ENCODE measurements at regions not wholly inside any gene's neighbourhood (a gene's known extent, or its start where the extent isn't known, plus 50 kb on each side); places are given as distances from the start of the nearest gene placed in this dataset.

DNA sequence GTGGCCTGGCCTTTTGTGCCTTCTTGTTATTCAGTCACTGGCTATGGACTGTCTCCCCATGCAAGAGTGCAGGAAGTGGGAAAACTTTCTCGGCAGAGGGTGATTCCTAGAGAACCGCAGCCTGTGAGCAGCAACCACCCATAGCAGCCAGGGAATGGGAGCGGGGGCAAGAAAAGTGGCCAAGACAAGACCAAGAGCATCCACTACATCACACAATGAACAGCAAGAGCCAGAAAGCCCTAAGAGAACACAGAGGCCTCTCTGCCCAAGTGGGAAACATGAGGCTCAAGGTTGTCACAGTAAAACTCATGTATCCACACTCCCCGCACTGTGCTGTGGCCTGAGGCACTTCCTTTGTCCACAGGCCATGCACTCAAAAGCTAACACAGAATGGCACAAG lies 129.1 kb upstream of the FSTL4 start:
- DNase-seq (no peak), ATAC-seq (no peak)

DNA sequence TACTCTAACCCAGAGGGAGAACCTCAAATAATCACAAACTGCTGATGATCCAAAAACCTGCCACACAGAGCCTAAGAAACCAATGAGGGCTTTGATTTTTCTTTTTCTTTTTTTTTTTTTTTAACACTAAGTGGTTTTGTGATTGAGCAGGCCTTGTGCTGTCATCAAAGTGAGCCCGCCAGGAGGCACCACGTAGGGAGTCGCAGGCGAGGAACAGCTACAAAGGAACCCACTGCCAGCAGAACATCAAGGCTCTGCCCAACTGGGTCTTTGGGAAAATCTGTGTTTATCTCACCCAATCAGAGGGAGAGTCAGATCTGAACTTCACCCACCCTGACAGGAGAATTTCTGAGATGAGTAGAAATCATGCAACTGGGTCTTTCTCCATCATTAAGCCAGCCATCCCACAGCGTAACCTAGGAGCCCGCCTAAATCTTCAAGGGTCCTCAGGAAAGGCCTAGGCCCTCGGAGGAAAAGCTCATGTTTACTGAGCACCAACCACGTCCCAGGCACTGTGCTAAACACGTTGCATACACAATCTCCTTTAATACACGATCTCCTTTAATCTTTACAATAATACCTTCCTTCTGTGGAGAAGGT lies 126.9 kb upstream of the FSTL4 start:
- DNase-seq (no peak), ATAC-seq (no peak)

GRCh38 chr5:133738271-133738670 lies 125.9 kb upstream of the FSTL4 start:
- DNase-seq (no peak), ATAC-seq (no peak)

DNA sequence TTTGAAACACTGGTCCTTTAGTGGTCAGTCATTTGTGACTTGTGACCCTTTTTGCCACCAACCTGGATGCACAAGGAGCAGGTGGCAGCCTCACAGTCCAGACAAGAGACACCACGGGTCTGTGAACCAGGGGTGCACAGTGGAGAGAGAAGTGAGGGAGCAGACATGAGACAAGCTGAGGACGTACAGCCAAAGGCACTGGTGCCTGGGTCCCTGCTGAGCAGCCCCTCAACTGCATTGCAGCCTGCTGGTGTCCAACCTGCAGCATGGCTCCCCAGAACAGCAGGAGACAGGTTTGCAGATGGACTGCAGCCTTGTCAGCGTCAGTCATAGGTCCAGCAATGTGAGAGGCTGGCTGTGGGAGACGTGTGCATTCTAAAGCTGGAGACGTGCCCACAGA lies 124.2 kb upstream of the FSTL4 start:
- no peak for ATAC-seq
- DNase-seq: no peak

DNA sequence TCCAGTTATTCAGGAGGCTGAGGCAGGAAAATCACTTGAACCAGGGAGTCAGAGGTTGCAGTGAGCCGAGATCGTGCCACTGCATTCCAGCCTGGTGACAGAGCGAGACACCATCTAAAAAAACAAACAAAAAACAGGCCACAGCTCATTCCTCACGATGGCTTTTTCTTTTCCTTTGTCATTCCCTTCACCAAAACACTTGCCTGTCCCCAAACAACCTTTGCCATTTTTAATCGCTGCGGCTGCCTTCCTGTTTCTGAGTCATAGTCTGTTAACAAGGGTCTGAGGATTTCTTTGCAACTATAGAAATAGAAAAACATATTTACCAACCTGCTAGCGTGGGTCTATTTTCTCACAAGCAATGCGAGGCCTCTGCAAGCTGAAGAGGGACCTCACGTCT lies 123.0 kb upstream of the FSTL4 start:
- ATAC-seq: no peak
- DNase-seq: no peak

DNA sequence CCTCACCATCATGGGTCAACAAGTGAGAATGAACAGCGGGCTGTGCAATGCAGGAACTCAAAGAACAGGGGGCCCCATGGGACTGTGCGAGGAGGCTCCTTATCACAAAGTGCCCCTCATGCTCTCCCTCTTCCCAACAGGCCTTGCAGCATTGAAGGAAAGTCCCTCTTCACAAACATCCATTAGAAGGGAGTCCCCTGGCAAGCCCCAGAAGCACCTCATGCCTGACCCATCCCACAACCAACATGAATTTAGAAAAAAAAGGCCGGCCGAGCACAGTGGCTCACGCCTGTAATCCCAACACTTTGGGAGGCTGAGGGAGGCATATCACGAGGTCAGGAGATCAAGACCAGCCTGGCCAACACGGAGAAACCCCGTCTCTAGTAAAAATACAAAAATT lies 122.6 kb upstream of the FSTL4 start:
- ATAC-seq (no peak), DNase-seq (no peak)

DNA sequence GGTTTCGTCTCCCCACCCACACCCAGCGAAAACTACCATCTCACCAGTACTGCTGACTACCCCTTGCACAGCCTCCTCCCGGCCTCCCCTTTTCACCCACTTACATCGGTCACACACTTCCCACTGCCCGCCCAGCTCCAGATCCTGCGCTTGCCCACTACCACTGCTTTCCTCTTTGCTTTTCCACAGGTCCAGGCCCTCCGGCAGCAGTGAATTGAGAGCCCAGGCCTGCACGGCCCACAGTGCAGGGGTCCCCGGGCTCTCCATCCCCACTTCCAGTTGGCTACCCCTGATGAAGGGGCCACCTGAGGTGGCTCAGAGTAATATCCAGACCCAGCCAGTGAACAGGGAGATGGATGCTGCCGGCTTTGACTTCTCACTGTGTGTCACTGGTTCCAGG lies 120.2 kb upstream of the FSTL4 start:
- ATAC-seq (no peak), DNase-seq (no peak)

DNA sequence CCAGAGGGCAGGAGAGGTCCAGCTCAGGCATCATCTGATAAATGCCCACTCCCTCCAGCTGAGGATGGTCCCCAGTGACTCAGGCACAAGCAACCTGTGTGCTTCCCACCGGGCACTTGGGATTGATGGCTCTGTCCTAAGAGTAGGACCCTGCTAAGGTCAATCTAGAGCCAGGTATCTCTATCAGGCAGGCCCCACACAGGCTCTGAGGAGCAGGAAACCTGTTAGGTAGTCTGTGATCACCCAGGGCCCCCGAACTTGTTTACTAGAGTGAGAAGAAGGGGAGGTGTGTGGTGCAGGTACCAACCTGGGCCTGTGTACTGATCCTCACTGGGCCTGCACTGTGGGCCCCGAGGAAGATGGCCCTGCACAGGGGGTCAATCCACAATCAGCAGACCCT lies 119.6 kb upstream of the FSTL4 start:
- ATAC-seq: no peak
- no peak for DNase-seq

GRCh38 chr5:133730866-133731265 lies 118.5 kb upstream of the FSTL4 start:
- DNase-seq: no peak
- no peak for ATAC-seq

DNA sequence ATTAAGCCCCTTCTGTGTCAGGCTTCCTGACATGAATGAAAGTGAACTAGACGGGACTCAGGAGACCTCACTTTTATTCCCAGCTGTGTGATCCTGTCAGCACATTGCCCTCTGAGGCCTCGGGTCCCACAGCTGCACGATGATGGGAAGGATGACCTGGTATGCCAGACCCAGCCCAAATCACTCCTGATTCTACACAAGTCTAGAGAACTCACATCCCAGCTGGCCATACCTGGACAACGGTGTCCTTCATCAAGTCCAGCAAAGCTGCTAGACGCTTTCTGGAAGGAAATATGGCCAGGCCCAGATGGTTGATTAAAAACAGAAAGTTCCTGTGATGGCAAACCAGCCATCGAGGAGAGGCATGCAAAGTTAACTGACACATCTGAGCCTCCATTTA lies 118.0 kb upstream of the FSTL4 start:
- DNase-seq (no peak), ATAC-seq (no peak)

DNA sequence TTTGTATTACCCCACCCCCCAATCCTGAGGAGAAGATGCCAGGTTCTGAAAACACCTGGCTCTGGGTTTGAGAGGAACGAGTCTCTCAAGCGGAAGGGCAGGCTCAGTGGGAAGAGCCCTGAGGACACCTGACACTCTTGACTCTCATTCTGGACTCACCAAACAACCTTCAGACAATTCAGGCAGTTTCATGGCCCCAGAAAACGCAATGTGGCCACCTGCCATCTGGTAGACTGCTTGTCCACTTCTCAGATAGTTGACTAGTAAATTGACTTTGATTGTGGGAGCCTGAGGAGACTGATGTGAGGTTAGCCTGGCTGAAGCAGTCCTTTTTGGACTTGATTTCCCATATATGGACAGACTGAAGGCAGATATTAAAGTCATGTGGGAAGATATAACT lies 117.5 kb upstream of the FSTL4 start:
- DNase-seq (no peak), ATAC-seq (no peak)

- DNase-seq (no peak), ATAC-seq (no peak)
These were observed 116.1 kb upstream of the FSTL4 start for GRCh38 chr5:133728475-133728874.

GRCh38 chr5:133727636-133728035 lies 115.3 kb upstream of the FSTL4 start:
- ATAC-seq: no peak
- no peak for DNase-seq

DNA sequence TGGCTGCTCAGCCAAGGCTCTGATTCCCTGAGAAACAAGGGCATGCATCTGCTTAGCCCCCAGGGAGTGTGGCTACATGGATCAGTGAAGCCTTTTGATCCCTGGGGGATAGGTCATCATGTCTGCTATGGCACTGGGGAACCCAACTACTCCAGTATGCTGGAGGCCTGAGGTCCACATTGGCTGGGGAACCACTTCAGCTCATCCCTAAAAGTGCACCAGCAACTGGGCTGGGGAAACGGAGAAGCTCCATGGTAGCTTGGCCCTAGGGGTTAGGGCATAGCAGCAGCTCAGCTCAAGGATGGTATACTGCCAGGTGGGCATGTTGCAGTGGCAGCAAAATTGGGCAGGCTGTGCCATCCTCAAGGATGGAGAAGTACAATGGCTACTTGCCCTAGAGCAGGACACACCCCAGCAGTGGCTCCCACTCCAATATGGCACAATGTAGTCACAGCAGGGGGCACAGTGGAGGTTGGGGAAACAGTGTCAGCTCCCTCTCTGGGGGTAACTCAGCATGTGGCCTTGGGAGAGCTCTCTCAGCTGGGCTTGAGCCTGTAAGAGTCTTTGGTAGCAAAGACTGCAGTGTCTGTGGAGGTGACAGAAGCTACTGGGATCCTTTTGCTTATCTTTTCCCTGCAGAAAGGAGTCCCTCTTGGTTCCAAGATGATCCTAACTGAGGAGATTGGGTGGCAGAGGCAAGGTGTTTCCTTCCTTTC lies 111.5 kb upstream of the FSTL4 start:
- no peak for ATAC-seq
- DNase-seq: no peak

DNA sequence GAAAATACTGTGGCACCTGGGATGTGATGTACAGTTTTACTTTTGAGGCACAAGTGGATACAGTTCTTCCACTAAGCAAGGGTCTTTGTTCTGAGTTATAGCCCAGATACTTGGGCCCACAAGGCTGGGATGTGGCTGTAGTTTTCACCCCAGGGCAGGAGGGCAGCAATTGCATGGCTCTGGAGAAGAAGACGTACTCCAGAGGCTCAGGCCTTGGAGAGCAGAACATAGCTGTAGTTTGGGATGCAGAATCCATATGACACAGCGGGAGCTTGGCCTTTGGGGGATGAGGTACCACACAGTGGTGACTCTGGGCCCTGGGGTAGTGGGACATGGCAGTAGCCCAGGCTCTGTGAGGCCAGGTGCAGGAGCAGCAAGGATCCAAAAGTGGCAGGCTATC lies 110.8 kb upstream of the FSTL4 start:
- DNase-seq (no peak), ATAC-seq (no peak)

DNA sequence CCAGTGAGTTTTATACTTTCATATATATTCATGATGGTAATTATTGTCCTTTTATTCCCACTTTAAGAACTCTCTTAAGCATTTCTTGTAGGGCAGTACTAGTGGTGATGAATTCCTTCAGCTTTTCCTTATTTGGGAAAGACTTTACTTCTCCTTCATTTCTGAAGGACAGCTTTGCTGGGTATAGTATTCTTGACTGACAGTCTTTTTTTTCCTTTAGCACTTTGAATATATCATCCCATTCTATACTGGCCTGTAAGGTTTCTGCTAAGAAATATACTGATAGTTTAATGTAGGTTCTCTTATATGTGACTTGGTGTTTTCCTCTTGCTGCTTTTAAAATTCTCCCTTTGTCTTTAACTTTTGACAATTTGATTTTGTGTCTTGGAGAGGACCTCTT lies 109.0 kb upstream of the FSTL4 start:
- no peak for ATAC-seq

GRCh38 chr5:133718457-133718856 lies 106.1 kb upstream of the FSTL4 start:
- DNase-seq (no peak), ATAC-seq (no peak)

More for the DNA sequence above, 109.0 kb upstream of the FSTL4 start:
- no peak for DNase-seq

DNA sequence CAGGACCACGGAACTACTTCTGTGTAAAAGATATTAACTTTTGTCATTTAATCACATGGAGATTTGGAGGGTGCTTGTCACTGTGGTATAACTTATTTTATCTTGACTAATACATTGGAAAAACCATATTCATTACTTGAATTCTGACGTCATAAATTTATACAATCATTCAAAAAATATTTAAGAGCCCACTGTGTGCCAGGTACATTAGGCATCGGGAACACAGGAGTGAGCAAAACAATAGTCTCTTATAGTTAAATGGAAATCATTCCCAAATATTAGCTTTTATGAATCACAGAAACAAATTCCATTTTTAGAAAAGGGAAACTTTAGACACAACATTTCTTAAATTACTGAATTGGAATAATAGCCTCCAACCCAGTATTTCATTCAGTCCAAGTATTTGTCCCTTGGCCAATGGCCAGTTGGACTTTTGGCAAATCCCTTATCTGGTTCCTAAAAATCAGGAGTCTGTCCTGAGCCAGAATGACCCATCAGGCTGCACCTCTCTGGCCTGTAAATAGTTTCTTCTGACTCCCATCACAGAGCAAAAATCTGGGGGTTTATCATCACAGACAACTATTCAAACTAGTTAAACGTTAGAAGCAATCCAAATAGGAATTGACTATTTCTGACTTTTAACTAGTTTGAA lies 104.3 kb upstream of the FSTL4 start:
- DNase-seq: no peak

DNA sequence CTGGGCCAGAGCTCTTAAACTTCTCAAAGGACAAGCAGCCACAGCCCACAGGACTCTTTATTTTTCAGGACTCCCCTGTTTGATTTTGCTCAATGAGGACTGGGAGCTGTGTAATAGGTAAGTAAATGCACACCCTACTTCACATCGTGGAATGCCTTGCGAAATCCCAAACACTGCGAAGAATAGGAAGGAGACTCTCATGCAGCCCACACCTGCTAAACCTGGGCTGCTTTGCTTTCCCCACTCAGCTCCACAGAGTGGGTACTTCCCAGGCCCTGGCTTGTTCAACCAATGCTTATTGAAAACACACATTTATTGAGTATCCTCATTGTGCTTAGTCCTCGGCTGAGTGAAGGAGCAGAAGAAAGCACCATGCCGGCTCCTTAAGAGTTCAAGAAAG lies 103.3 kb upstream of the FSTL4 start:
- DNase-seq (no peak), ATAC-seq (no peak)

More for the DNA sequence above, 104.3 kb upstream of the FSTL4 start:
- ATAC-seq: no peak

DNA sequence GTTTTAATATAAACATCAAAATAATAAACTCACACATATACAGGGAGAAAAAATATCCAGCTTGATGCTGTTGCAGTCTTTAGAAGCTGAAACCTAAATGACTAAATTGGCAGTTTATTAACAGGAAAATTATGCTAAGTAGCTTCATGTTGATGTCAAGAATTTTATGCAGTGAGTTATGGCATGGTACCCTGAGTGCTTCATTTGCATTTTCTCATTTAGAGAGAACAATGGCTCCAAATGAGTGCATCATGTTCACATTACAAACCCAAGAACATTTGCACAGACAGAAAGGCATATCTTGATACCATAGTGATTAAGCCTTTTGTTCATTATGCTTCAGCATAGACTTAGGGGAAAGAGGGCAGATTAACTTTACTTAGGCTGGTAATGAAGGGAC lies 102.9 kb upstream of the FSTL4 start:
- DNase-seq: no peak
- ATAC-seq: no peak

- DNase-seq (no peak), ATAC-seq (no peak)
These were observed 102.0 kb upstream of the FSTL4 start for GRCh38 chr5:133714161-133714915.

GRCh38 chr5:133713751-133714150 lies 101.4 kb upstream of the FSTL4 start:
- no peak for DNase-seq
- no peak for ATAC-seq

- ATAC-seq: no peak
- DNase-seq: no peak
These were observed 100.9 kb upstream of the FSTL4 start for GRCh38 chr5:133713209-133713608.
